ENCODE measurements at regions not wholly inside any gene's neighbourhood (a gene's known extent, or its start where the extent isn't known, plus 50 kb on each side); places are given as distances from the start of the nearest gene placed in this dataset.
A peak's percentile ranks its signal among the peaks of the same experiment; 100 is the strongest.

DNA sequence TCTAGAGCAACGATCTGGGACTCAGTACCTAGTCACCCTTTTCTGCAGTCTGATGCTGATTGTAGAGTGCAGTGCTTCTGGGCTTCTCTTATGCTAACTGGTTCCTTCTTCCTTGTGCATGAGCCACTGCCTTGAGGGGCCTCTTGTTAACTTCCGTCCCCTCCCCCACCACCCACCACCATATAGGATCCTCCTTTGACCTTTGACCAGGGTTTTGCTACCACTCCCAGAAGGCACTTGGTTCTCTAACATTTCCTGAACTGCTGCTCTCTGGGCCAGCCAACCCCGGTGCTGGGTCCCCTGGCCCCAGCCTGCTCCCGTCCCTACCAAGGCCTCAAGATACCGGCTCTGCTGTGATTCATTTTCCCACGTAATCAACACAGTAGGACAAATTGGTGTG, 104.6 kb upstream of the KLF3 start:
- DNase-seq (ENCODE audit: low read depth), result no peak

DNA sequence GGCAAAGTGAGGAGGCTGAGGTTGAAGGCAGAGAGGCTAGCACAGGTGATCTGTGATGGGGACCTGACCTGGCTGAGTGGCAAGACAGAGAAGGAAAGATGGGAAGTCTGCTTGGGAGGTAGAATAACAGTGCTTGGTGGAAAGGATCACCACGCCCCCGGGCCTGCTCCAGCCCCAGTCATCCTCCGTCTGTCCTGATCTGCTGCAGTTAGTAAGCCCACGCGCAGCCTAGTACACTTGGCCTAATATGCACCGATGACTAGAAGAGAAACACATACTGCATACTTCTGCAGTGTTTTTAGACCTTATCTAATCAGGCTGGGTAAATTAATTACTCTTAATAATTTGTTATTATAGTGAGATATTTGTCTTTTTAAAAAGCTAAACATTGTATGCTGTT, 103.7 kb upstream of the KLF3 start:
- no peak for DNase-seq (ENCODE audit: low read depth)

DNA sequence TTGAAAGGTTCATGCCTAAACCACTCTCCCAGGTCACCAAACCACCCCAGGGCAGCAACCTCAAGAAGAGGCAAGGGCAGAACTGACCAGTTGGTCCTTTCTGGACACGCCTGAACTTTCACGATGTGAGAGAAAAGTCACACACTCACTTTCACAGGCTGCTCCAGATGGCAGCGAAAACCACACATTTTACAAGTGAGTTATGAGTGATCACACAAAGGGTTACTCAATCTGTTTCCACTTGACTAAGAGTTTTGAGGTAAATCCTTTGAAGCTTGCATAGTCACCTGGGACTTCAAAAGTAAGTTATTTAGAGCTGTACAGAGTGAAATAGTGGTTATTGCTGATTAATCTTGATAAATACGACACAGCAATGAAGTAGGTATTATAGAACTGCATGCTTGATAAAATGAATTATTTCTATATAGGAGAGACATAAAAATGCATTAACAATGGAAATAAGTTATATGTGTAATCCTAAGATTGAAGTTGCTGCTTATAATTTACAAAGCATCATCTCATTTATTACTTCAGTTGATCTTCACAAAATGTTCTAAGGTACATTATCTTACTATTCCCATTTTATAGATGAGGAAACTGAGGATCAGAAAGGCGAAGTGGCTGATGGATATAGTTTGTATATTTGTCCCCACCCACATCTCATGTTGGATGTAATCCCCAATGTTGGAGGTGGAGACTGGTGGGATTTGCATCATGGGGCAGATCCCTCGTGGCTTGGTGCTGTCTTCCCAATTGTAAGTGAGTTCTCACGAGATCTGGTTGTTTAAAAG, 103.0 kb upstream of the KLF3 start:
- no peak for DNase-seq (ENCODE audit: low read depth)

DNA sequence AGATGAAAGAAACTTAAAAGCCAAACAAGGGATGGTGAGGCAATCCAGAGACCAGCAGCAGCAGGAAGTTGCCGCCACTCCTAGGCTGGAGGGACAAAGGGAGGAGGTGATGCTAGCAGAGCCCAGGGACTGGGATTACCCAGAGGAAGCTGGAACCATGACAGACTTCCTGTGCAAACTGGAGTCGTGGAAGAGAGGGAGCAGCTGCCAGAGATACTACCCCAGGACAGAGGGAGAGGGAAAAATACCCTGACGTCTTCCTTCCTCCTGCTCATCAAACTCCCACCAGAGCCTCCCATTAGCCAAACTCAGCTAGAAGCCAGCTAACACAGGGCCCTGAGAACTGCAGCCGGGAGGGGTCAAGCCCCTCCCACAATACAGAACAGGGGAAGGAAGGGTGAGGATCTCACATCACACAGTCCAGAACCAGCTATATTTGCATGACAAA, 101.2 kb upstream of the KLF3 start:
- peak; percentile 14 for DNase-seq (ENCODE audit: low read depth)

DNA sequence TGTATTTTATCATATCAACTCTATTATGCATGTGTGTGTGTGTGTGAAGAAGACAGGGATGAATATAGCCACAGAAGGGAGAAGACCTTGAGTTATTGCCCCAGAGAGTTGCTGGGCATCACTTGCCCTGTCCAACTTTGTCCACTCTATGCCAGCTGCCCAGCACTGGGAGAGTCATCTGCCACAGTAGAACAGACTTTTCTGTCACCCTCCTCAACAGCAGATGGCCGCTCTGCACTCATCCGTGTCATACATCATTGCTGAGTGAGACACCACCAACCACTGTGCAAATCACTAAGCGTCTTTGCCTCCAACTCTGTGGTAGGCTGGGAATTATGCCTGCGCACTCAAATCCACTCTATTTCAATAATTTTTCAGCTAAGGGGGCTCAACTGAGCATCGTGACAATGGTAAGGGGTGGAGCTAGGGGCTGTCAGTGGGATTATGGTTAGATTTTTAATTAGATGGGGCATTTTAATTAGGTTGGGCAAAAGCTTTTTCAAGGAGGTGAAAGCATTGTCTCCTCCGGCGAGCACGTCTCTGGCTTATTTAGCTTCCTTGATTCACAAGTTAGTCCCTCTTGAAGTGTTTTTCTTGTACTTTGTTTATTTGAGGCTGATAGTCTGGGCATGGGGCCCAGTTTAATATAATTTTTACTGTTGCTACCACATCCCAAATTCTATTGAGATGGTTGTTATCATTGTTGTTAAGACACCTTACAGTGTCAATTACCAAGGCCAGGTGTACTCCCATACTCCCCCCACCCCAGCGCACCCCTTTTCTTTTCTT, 100.1 kb upstream of the KLF3 start:
- no peak for DNase-seq (ENCODE audit: low read depth)

DNA sequence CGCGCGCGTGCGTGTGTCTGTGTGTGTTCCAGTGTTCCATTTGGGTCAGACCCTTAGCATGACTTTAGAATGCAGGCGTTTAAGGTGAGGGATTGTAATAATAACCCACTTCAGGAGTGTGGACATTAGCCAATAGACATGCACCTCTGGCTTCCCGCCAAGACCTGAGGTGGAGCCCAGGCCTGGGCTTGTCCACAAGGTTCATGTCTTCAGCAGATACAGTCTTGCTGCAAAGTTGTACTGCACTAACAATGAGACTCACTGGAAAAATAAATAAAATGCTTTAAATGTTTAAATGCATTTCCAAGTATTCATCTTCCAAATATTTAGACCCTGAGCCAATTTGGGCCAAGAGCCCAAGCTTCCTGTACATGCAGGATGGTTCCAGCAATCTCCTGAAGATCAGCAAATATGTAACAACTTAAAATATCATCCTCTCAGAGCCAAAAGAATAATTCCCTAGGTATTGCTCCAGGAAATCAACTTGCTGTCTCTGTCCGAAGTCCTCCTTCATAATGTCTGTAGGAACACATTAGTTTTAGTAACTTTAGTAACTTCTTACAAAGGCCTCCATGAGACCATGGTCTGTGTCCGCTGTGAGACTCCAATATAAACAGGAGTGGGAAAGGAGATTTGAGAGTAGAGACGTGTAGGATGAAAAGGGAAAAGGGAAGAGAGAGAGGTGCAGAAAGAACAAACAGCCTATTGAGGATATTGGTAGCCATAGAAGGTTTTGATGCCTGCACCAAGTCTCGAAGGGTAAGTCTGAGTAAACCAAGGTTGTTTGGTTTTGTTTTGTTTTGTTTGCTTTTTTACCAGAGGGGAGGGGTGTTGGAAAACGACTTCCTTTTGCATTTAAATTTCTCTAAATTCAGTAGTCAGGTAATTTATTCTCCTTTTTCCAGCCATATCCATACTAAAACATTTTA, 98.5 kb upstream of the KLF3 start:
- no peak for DNase-seq (ENCODE audit: low read depth)

DNA sequence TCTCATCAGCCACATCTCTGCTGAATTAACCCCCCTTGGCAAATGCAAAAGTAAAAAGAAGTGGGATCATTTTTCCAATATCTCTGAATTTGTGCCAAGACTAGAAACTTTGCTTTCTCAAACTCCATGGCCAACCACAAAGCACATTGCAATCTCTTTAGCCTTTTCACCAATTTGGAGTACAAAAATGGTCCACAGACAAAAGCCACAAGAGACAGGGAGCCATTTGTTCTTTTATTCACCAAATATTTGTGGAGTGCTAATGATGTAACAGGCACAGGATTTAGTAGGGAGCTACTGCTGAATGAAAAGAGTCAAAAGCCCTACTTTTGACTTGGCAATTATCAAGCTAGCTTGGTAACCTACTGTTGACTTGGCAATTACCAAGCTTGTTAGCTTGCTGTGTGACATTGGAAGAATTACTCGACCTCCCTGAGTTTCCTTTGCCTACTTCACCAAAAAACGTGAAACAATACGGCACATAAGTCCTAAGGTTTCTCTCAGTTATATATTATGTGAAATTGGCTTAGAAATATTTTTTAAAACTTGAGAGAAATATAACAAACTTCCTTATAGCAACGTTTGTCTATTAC, 97.1 kb upstream of the KLF3 start:
- no peak for DNase-seq (ENCODE audit: low read depth)

DNA sequence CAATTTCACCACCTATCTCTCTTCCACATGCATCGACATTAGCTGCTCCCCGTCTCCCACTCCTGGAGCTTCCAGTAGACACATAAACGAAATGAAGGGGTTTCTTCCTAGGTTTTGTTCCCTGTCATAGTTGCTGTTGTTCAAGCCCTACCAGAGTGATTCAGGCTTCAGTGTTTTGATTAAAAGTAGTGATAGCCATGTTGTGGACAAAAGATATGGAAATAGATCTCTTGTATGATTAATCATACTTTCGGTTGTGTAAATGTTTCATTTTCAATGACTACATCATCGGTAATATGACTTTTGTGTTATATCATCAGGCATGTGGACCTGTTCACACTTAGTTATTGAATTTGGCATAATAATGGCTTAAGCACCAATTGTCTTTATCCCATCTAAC, 96.5 kb upstream of the KLF3 start:
- no peak for DNase-seq (ENCODE audit: low read depth)

DNA sequence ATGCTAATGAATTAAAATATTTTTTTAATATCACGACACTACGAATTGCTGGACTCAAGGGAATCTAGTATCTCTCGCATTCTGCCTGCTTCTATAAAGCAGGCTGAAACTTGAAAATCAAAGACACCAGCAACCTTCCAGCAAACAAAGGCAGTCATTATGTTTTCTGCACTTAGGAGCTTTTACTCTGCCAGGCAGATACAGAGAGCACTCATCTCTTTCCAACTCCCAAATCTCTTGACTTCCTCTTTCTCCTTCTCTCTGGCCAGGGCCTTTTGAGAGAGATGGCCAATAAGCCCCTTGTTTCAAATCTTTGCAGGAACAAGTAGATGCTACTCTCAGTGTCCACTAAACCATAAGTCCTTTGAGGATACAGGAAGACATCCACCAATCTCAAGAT, 95.2 kb upstream of the KLF3 start:
- DNase-seq (ENCODE audit: low read depth), result no peak

DNA sequence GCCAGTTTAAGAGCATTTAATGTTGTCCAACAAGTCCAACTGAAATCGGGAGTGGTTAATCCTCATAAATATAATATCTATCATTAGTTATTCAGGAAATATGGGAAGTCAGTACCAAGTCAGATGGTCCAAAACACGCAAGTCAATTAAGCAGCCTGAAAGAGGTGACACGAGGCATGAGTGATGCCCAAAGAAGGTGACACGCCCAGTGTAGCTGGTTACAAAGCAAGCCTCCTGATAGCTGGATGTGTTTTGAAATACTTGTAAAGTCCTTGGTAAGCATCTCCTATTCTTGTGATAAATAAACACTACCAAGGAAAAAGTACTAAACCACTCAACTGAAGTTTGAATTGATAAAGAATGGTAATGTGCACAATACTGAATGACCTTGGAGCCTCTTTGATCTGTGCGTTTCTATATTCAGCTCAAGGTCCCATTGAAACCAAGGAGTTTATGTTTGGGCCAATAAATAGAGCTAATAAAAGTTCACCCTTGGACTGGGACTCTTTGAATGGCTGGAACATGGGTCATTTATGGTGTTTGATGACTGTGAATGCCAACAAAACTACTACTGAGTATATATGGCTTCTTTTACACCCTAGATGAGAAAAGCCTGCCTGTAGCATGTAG, 93.2 kb upstream of the KLF3 start:
- DNase-seq (ENCODE audit: low read depth), result no peak

DNA sequence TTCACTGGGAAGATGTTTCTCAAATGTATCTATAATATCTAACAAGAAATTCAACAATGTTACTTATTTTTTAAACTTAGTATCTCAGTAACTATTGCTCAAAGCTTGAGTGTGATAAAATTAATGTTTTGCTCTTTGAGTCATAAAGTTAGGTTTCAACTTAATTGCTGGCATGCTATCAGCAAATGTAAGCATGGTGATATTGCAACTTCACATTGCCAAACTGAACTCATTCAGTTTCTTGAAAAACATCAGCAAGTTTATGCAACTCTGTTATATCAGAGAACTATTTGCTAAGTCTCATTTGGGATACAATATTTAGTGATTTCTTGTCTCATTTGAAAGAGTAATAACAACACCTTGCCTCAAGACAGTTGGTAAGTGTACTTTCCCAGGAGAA, 91.2 kb upstream of the KLF3 start:
- no peak for DNase-seq (ENCODE audit: low read depth)

DNA sequence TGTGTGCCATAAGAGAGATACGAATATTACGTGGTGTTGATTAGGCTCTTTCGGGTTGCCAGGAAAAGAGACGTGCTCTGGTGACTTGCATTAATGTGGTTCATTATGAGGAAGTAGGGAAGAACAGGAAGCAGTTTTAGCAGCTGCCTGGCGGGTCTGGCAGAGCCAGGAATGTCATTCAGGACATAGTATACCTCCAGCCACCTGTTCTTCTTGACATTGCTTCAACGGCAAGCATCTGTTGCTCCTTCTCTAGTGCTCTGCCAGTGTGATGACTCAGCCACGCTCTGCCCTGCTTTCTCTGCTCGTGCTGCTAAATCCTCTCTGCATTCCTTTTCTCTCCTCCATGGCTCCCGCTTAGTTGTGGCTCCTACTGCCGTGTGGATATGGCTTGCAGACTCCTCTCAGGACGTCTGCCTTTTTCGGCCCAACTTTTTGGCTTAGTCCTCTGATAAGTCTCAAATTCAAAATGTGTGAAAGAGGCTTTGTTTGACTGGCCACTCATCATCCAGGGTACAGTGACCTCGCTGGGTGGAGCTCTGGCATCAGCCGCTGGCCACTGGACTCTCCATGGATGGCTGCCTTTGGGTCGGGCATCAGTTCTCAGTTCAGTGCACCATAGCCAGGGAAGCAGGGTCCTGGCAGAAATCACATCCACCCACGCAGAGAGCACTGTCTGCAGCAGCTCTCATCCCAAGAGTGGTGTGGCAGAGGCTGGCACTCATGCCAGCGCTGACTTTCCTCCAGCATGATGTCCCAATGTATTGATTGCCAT, 89.3 kb upstream of the KLF3 start:
- DNase-seq (ENCODE audit: low read depth), result no peak

DNA sequence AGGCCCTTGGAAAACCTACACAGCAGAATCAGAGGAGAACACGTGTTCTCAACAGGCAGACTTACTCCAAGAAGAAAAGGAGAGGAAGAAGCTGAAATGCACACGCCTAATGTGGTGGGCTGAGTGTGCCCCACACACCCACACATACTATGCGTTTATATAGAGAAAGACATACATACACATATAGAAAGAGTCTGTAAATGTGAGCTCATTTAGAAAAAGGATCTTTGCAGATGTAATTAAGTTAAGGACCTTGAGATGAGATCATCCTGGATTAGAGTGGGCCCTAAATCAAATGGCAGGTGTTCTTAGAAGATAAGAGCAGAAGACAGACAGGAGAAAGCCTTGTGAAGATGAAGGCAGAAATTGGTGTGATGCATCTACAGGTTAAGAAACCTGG, 87.2 kb upstream of the KLF3 start:
- DNase-seq (ENCODE audit: low read depth), result no peak

DNA sequence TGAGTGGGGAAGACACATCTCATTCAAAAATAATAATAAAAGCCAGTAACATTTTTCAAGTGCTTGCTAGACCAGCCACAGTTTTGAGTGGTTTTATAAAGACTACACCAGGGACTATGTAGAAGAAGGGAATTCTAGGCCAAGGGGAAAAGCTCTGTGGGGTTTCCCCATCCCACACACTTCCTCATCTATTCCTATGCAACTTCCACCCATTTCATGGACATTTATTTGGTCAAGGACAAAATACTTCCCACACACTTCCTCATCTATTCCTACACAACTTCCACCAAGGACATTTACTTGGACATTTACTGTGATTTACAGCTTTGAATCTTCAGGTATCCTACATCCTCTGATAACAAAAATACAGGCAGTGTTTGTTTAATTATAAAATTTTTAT, 86.5 kb upstream of the KLF3 start:
- DNase-seq (ENCODE audit: low read depth), result no peak

DNA sequence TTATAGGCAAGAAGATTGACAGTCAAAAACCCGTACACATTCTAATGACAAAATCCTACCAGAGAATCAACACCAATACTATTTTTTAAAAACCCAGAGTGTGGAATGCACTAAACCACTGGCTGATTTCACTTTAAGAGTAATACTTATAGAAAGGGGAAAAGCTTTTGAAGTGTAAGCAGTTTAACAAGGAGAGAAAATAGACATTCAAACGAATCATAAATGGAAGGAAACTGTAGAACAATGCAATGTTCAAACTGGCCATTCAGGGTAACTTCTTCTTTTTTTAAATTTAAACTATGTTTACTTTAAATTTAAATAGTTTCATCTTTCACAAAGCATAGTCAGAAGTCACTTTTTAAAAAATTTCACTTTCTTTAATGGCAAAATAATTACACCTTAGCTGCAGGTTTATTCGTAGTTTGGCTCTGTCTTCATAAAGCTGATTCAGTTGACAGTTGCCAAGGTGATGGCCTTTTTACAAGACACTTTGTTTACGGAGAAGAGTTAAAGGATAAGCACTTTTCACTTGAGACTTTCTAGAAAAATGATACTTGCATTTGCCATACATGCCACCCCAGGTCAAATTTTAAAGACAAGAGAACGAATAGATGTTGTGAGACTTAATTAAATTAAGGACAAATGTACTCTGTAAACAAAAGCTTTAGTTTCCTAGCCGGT, 82.4 kb upstream of the KLF3 start:
- DNase-seq (ENCODE audit: low read depth), result no peak

DNA sequence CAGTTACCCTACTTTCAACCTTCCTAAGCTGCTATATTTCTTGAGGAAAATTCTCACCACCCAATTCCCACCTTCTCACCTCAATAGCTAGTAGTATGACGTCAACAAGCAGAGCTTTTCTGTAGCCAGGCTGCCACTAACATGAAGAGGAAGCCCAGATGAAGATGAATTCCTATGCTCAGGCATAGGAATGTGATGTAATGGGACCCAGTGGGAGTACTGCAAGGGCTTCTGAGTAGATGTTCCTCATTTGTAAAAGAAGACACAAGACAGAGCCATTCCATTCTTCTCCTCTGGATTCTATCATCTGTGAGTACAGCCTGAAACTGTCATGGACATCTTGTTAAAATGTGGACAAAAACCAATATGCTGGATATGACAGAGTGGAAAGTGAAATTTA, 81.6 kb upstream of the KLF3 start:
- DNase-seq (ENCODE audit: low read depth), result no peak

DNA sequence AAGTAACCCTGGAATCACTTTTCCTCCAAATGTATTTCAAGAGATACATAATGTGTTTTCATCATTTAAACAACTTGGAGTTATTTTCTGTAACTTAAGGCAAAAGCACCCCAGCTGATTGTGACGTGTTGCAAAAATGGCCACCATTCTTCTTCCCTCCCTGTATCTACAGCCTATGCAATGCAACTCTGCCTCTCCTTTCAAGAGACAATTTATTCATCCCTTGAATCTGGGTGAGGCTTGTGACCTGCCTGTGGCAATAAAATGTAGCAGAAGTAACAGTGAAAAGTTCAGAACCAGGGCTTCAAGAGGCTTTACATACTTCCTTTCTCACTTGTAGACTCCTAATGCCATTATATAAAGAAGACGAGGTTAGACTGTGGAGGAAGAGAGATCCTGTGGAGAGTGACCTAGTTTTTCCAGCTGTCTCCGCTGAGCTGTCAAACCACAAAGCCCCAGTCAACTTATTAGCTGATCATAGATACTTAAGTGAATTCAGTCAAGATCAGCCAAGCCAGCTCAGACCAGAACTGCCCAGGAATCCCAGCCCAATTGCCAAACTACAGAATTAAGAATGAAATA, 81.0 kb upstream of the KLF3 start:
- DNase-seq (ENCODE audit: low read depth), result no peak

DNA sequence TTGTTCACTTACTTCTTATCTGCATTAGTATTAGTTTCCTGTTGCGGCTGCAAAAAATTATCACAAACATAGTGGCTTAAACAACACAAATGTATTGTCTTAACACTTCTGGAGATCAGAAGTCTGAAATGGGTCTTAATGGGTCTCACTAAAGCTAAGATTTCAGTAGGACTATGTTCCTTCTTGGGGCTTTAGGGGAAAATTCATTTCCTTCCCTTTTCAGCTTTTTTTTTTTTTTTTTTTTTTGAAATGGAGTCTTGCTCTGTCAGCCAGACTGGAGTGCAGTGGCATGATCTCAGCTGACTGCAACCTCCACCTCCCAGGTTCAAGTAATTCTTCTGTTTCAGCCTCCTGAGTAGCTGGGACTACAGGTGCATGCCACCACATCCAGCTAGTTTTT, 78.1 kb upstream of the KLF3 start:
- DNase-seq (ENCODE audit: low read depth), result no peak

DNA sequence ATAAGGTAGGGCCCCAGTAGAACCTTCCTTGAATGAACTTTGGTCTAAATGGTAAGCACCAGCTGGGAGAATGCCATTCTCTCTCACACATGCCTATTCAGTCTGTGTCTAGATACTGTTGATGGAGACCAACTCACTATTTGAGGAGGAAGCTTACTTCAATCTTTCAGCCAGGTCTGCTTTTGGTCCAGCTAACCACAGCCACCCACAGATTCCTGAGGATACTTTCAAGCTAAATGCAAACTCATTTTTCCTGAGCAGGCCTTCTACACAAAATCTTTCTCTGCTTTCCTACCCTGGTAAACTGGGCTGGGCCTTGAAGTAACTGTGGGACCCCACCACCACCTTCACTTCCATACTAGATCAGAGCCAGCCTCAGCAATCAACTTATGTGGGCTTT, 76.9 kb upstream of the KLF3 start:
- DNase-seq (ENCODE audit: low read depth), result no peak

DNA sequence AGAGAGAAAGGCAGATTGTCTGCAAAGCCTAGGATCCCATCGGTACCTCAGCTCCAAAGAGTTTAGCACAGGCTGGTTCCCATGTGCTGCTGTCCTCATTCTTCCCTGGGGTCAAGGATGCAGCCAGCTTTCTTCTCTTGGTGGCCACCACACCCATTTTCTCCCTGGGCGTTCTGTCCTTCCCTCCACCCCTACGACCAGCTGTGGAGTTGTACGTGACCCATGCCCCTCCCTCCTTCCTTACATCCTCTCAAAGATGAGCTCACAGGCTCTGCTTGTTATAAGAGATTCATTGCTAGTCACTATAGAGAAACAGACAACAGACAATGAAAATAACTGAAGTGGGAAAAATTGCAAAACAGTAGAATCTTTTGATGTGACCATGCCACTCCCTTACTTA, 74.0 kb upstream of the KLF3 start:
- DNase-seq (ENCODE audit: low read depth), result no peak

All from Daoy (cell line).